ENCODE measurements at regions not wholly inside any gene's neighbourhood (a gene's known extent, or its start where the extent isn't known, plus 50 kb on each side); places are given as distances from the start of the nearest gene placed in this dataset.
"Not testable (repeated sequence)": the region's sequence is repeated elsewhere in the genome, so short reads cannot be mapped to it uniquely, and the experiment has no call there.

GRCh38 chr3:72510247-72510646 lies 338.0 kb downstream of the SHQ1 start:
- intact Hi-C loops (cut with DNase I; ENCODE audit: low total_unique reads): no loop called here
- Histone ChIP-seq H3K9me3 (no peaks in the 10 kb centered on the region), H3K4me3 (no peak overlapping the region), H3K4me1 (no peaks in the 10 kb centered on the region), H3K27ac (no peak overlapping the region), H3K36me3 (no peaks in the 10 kb centered on the region), H3K27me3 (no peaks in the 10 kb centered on the region)
- TF ChIP-seq, protein P1, sequence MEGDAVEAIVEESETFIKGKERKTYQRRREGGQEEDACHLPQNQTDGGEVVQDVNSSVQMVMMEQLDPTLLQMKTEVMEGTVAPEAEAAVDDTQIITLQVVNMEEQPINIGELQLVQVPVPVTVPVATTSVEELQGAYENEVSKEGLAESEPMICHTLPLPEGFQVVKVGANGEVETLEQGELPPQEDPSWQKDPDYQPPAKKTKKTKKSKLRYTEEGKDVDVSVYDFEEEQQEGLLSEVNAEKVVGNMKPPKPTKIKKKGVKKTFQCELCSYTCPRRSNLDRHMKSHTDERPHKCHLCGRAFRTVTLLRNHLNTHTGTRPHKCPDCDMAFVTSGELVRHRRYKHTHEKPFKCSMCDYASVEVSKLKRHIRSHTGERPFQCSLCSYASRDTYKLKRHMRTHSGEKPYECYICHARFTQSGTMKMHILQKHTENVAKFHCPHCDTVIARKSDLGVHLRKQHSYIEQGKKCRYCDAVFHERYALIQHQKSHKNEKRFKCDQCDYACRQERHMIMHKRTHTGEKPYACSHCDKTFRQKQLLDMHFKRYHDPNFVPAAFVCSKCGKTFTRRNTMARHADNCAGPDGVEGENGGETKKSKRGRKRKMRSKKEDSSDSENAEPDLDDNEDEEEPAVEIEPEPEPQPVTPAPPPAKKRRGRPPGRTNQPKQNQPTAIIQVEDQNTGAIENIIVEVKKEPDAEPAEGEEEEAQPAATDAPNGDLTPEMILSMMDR (IDR thresholded peaks at IDR 0.05): no peak
- no peak for DNase-seq

DNA sequence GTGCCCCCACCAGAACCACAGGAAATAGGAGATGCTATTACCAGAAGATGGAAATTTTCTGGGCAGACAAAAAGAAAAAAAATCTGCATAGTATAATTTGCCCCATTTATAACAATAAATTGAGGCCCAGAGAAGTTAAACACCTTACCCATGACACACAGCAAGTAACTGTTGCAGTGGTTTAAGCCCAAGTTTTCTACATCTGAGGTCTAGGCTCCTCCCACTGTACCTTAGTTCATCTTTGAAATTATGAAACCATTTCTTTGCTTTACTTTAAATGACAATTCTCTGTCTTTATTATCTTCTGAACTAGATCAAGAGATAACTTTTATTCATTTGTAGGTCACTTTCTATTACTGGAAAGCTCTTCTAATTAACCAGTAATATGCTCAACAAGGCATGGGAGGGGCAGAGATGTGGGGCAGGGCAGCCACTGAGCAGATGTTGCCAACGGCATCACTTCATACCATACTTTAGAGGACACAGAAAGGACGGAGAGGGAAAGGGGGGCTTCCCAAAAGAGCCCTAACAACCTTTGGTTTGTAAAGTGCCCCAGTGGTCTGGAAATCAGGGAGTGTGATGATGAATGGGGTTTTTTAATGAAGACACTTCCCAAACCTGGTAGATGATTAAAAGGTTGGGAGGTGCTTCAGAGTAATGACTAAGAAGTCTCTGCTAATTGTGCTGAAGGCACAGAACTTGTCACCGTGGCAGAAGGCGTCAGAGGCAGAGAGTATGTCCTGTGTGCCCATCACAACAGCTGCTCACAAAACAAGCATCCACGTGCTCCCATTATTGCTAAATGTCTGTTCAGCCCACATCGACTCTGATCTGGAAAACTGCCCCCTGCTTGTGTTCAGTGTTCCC lies 342.5 kb downstream of the SHQ1 start:
- TF ChIP-seq, protein P1 (IDR thresholded peaks at IDR 0.05): no peak
- intact Hi-C loops (cut with DNase I; ENCODE audit: low total_unique reads): no loop called here
- Histone ChIP-seq H3K27ac (no peak overlapping the region), H3K9me3 (no peaks in the 10 kb centered on the region), H3K4me1 (no peaks in the 10 kb centered on the region), H3K27me3 (no peaks in the 10 kb centered on the region), H3K36me3 (no peaks in the 10 kb centered on the region), H3K4me3 (no peak overlapping the region)
- no peak for DNase-seq

GRCh38 chr3:72497501-72497900 lies 350.7 kb downstream of the SHQ1 start:
- intact Hi-C loops (cut with DNase I; ENCODE audit: low total_unique reads); H3K27me3 ChIP-seq; DNase-seq; H3K4me3 ChIP-seq; H3K9me3 ChIP-seq; H3K4me1 ChIP-seq; H3K36me3 ChIP-seq; H3K27ac ChIP-seq: not testable (repeated sequence)

GRCh38 chr3:72496051-72496670 lies 352.1 kb downstream of the SHQ1 start:
- intact Hi-C loops (cut with DNase I; ENCODE audit: low total_unique reads): no loop called here

DNA sequence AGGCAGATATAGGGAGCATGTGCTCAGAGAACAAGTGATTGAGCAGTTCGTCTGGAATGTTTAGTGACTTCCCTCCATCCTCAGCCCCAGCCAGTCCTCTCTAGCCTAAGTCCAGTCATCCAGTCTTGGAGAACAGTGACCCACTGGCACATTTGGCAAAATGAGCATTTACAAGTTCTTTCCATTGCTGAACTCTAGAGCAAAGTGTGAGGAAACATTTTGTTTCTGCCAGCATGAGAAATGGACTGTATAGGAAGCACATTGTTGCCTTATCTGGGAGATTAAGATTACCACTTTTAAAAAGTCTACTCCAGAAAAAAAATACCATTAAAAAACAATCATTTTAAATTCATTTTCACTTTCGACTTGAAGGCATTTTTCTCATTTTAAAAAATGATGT lies 353.6 kb downstream of the SHQ1 start:
- DNase-seq: no peak
- Histone ChIP-seq H3K27ac (no peak overlapping the region), H3K4me1 (peaks cover 0 to 9% (median 0%) of the 10 kb centered on the region in 4 donors), H3K9me3 (peaks cover 0 to 4% (median 0%) of the 10 kb centered on the region in 3 donors), H3K4me3 (no peak overlapping the region), H3K36me3 (no peaks in the 10 kb centered on the region), H3K27me3 (no peaks in the 10 kb centered on the region)
- intact Hi-C loops (cut with DNase I; ENCODE audit: low total_unique reads): no loop called here
- TF ChIP-seq, protein P1 (IDR thresholded peaks at IDR 0.05): no peak

More at GRCh38 chr3:72496051-72496670, 352.1 kb downstream of the SHQ1 start:
- Histone ChIP-seq H3K27ac (no peak overlapping the region), H3K36me3 (no peaks in the 10 kb centered on the region), H3K4me3 (no peak overlapping the region), H3K27me3 (no peaks in the 10 kb centered on the region), H3K4me1 (peaks cover 0 to 9% (median 0%) of the 10 kb centered on the region in 4 donors), H3K9me3 (peaks cover 0 to 4% (median 0%) of the 10 kb centered on the region in 3 donors)
- TF ChIP-seq, protein P1 (IDR thresholded peaks at IDR 0.05): no peak
- DNase-seq: no peak

- Histone ChIP-seq H3K4me1 (peaks cover 0 to 9% (median 0%) of the 10 kb centered on the region in 4 donors), H3K4me3 (no peak overlapping the region), H3K27ac (no peak overlapping the region), H3K36me3 (no peaks in the 10 kb centered on the region), H3K9me3 (peaks cover 0 to 4% (median 0%) of the 10 kb centered on the region in 3 donors), H3K27me3 (no peaks in the 10 kb centered on the region)
- intact Hi-C loops (cut with DNase I; ENCODE audit: low total_unique reads): no loop called here
- DNase-seq: no peak
- TF ChIP-seq, protein P1 (IDR thresholded peaks at IDR 0.05): no peak
Measured at GRCh38 chr3:72494130-72494529, 354.1 kb downstream of the SHQ1 start.

All from tibial artery (tissue), 4 donors.